ENCODE measurements at regions not wholly inside any gene's neighbourhood (a gene's known extent, or its start where the extent isn't known, plus 50 kb on each side); places are given as distances from the start of the nearest gene placed in this dataset.

DNA sequence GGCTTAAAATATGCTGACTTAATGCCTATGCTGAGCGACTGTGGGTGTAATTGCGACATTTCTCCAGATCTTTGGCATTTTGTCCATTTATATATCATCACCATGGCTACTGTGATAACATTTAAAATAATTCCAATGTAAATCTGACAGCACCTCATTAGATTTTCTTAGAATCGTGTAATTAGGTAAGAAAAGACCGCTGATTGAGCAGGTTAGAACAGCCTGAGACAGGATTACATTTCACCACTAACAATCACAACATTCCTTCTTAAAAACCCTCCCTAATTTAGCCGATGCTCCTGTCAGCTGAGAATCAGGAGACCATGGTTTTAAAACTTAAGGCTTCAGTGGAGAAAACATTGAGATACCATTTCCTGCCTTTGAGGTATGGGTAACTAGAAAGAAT lies 455.3 kb upstream of the PDZRN3 start:
- TF ChIP-seq CTCF (IDR thresholded peaks at IDR 0.05) (no peak), POLR2A (IDR thresholded peaks at IDR 0.05) (no peak), POLR2AphosphoS5 (IDR thresholded peaks at IDR 0.05) (no peak)

All from prostate gland (tissue), 2 donors.